ENCODE measurements at regions not wholly inside any gene's neighbourhood (a gene's known extent, or its start where the extent isn't known, plus 50 kb on each side); places are given as distances from the start of the nearest gene placed in this dataset.
"Not testable (repeated sequence)": the region's sequence is repeated elsewhere in the genome, so short reads cannot be mapped to it uniquely, and the experiment has no call there.

DNA sequence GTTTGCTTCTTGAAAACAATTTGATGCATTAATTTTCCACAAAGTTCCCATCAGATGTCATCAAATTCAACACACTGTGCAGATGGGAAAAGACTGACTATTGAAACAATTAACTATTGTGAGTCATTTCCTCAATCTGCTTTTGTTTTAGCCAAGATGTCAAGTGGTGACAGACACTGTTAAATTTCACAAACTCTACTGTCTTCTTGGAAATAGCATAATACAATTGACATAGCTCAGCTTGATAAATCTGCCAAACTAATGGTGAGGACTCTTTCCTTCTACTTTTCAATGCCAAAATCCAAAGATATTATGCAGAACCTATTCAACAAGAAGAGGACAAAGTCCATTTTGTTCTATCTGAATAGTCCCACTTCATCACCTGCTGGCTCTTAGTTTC is 242.3 kb downstream of the CAAP1 start:
- H3K4me3 ChIP-seq (ENCODE audit: low read depth, low read length), result no peak overlapping the region
- TF ChIP-seq, protein P1, sequence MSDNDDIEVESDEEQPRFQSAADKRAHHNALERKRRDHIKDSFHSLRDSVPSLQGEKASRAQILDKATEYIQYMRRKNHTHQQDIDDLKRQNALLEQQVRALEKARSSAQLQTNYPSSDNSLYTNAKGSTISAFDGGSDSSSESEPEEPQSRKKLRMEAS (IDR thresholded peaks at IDR 0.05; ENCODE audit: low read depth, low read length), result no peak
- no peak for TF ChIP-seq POLR2A (IDR thresholded peaks at IDR 0.05; ENCODE audit: extremely low read depth, insufficient read length)
- no peak for TF ChIP-seq MYC (IDR thresholded peaks at IDR 0.05; ENCODE audit: low read depth, low read length)
- TF ChIP-seq CTCF (IDR thresholded peaks at IDR 0.05; ENCODE audit: low read depth, low read length), result no peak
- no peak for DNase-seq (ENCODE audit: low read depth)

- no peak for TF ChIP-seq MYC (IDR thresholded peaks at IDR 0.05; ENCODE audit: low read depth, low read length)
- TF ChIP-seq POLR2A (IDR thresholded peaks at IDR 0.05; ENCODE audit: extremely low read depth, insufficient read length), result no peak
- TF ChIP-seq CTCF (IDR thresholded peaks at IDR 0.05; ENCODE audit: low read depth, low read length), result no peak
- TF ChIP-seq, protein P1 (IDR thresholded peaks at IDR 0.05; ENCODE audit: low read depth, low read length), result no peak
- H3K4me3 ChIP-seq (ENCODE audit: low read depth, low read length), result no peak overlapping the region
- no peak for DNase-seq (ENCODE audit: low read depth)
Measured at GRCh38 chr9:26643826-26644225, 248.8 kb downstream of the CAAP1 start.

GRCh38 chr9:26639761-26640160 is 252.8 kb downstream of the CAAP1 start:
- no peak for DNase-seq (ENCODE audit: low read depth)
- no peak overlapping the region for H3K4me3 ChIP-seq (ENCODE audit: low read depth, low read length)
- TF ChIP-seq CTCF (IDR thresholded peaks at IDR 0.05; ENCODE audit: low read depth, low read length), result no peak
- TF ChIP-seq POLR2A (IDR thresholded peaks at IDR 0.05; ENCODE audit: extremely low read depth, insufficient read length), result no peak
- TF ChIP-seq, protein P1 (IDR thresholded peaks at IDR 0.05; ENCODE audit: low read depth, low read length), result no peak
- TF ChIP-seq MYC (IDR thresholded peaks at IDR 0.05; ENCODE audit: low read depth, low read length), result no peak

DNA sequence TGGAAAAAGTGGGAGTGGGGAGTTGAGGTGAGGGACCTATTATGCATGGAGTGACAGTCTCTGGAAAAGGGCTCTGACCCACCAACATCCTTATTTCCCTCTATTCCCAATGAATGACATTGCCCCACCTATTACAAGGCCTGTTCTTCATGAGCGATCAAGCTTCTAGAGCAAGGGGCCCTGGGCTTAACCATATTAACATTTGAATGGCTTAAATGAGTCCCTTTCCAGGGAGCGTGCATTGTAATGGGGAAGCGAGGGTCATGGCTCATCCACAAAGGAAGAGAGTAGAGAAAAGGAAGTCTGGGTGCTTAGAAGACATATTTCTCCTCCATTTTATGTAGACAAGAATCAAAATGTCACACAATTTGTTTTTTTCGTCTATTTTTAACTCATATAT is 255.5 kb downstream of the CAAP1 start:
- no peak for DNase-seq (ENCODE audit: low read depth)
- TF ChIP-seq MYC (IDR thresholded peaks at IDR 0.05; ENCODE audit: low read depth, low read length) (no peak), CTCF (IDR thresholded peaks at IDR 0.05; ENCODE audit: low read depth, low read length) (no peak), POLR2A (IDR thresholded peaks at IDR 0.05; ENCODE audit: extremely low read depth, insufficient read length) (no peak)
- TF ChIP-seq, protein P1 (IDR thresholded peaks at IDR 0.05; ENCODE audit: low read depth, low read length), result no peak
- H3K4me3 ChIP-seq (ENCODE audit: low read depth, low read length), result no peak overlapping the region

DNA sequence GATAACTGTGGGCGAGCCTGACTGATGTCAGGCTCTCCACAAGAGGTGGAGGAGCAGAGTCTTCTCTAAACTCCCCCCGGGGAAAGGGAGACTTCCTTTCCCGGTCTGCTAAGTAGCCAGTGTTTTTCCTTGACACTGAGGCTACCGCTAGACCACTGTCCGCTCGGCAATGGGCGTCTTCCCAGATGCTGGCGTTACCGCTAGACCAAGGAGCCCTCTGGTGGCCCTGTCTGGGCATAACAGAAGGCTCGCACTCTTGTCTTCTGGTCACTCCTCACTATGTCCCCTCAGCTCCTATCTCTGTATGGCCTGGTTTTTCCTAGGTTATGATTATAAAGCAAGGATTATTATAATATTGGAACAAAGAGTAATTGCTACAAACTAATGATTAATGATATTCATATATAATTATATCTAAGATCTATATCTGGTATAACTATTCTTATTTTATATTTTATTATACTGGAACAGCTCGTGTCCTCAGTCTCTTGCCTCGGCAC is 278.7 kb downstream of the CAAP1 start:
- not testable (repeated sequence) for DNase-seq (ENCODE audit: low read depth); H3K4me3 ChIP-seq (ENCODE audit: low read depth, low read length)

GRCh38 chr9:26612211-26612610 is 280.4 kb downstream of the CAAP1 start:
- TF ChIP-seq POLR2A (IDR thresholded peaks at IDR 0.05; ENCODE audit: extremely low read depth, insufficient read length) (no peak), CTCF (IDR thresholded peaks at IDR 0.05; ENCODE audit: low read depth, low read length) (no peak), MYC (IDR thresholded peaks at IDR 0.05; ENCODE audit: low read depth, low read length) (no peak)
- TF ChIP-seq, protein P1 (IDR thresholded peaks at IDR 0.05; ENCODE audit: low read depth, low read length), result no peak
- H3K4me3 ChIP-seq (ENCODE audit: low read depth, low read length), result no peak overlapping the region
- no peak for DNase-seq (ENCODE audit: low read depth)
